ENCODE measurements at regions not wholly inside any gene's neighbourhood (a gene's known extent, or its start where the extent isn't known, plus 50 kb on each side); places are given as distances from the start of the nearest gene placed in this dataset.
"Not testable (repeated sequence)": the region's sequence is repeated elsewhere in the genome, so short reads cannot be mapped to it uniquely, and the experiment has no call there.

GRCh38 chr1:217072926-217073325 is 349.7 kb upstream of the ESRRG start:
- DNase-seq (ENCODE audit: low spot score), result no peak
- intact Hi-C loops (cut with DNase I), result no loop called here

- intact Hi-C loops (cut with DNase I), result no loop called here
Measured at GRCh38 chr1:217067642-217068041, 344.4 kb upstream of the ESRRG start.

GRCh38 chr1:217066794-217067193 is 343.6 kb upstream of the ESRRG start:
- no peak for DNase-seq (ENCODE audit: low spot score)
- intact Hi-C loops (cut with DNase I), result no loop called here

More at GRCh38 chr1:217067642-217068041, 344.4 kb upstream of the ESRRG start:
- DNase-seq (ENCODE audit: low spot score), result no peak

GRCh38 chr1:217063172-217063908 is 340.1 kb upstream of the ESRRG start:
- DNase-seq (ENCODE audit: low spot score), result no peak
- intact Hi-C loops (cut with DNase I), result no loop called here

GRCh38 chr1:217062586-217062985 is 339.4 kb upstream of the ESRRG start:
- DNase-seq (ENCODE audit: low spot score), result no peak
- intact Hi-C loops (cut with DNase I), result no loop called here

GRCh38 chr1:217059401-217059800 is 336.2 kb upstream of the ESRRG start:
- no peak for DNase-seq (ENCODE audit: low spot score)
- intact Hi-C loops (cut with DNase I), result no loop called here

- intact Hi-C loops (cut with DNase I), result no loop called here
- DNase-seq (ENCODE audit: low spot score), result no peak
Measured at GRCh38 chr1:217053676-217054075, 330.4 kb upstream of the ESRRG start.

GRCh38 chr1:217052626-217053025 is 329.4 kb upstream of the ESRRG start:
- no peak for DNase-seq (ENCODE audit: low spot score)

GRCh38 chr1:217052196-217052595 is 329.0 kb upstream of the ESRRG start:
- no peak for DNase-seq (ENCODE audit: low spot score)
- intact Hi-C loops (cut with DNase I), result no loop called here

More at GRCh38 chr1:217052626-217053025, 329.4 kb upstream of the ESRRG start:
- intact Hi-C loops (cut with DNase I), result no loop called here

GRCh38 chr1:217049721-217050120 is 326.5 kb upstream of the ESRRG start:
- intact Hi-C loops (cut with DNase I), result no loop called here
- no peak for DNase-seq (ENCODE audit: low spot score)

GRCh38 chr1:217049081-217049480 is 325.9 kb upstream of the ESRRG start:
- no peak for DNase-seq (ENCODE audit: low spot score)
- intact Hi-C loops (cut with DNase I), result no loop called here

- no peak for DNase-seq (ENCODE audit: low spot score)
- intact Hi-C loops (cut with DNase I), result no loop called here
Measured at GRCh38 chr1:217048104-217048707, 325.0 kb upstream of the ESRRG start.

GRCh38 chr1:217040711-217041455 is 317.7 kb upstream of the ESRRG start:
- intact Hi-C loops (cut with DNase I), result no loop called here
- no peak for DNase-seq (ENCODE audit: low spot score)

GRCh38 chr1:217039926-217040325 is 316.7 kb upstream of the ESRRG start:
- no peak for DNase-seq (ENCODE audit: low spot score)
- intact Hi-C loops (cut with DNase I), result no loop called here

GRCh38 chr1:217039139-217039538 is 315.9 kb upstream of the ESRRG start:
- intact Hi-C loops (cut with DNase I); DNase-seq (ENCODE audit: low spot score): not testable (repeated sequence)

GRCh38 chr1:217036757-217037156 is 313.5 kb upstream of the ESRRG start:
- DNase-seq (ENCODE audit: low spot score), result no peak
- intact Hi-C loops (cut with DNase I), result no loop called here

GRCh38 chr1:217032715-217033367 is 309.6 kb upstream of the ESRRG start:
- intact Hi-C loops (cut with DNase I), result no loop called here
- no peak for DNase-seq (ENCODE audit: low spot score)

- no peak for DNase-seq (ENCODE audit: low spot score)
- intact Hi-C loops (cut with DNase I), result no loop called here
Measured at GRCh38 chr1:217029281-217030157, 306.3 kb upstream of the ESRRG start.

- intact Hi-C loops (cut with DNase I), result no loop called here
- no peak for DNase-seq (ENCODE audit: low spot score)
Measured at GRCh38 chr1:217027403-217028080, 304.3 kb upstream of the ESRRG start.
